GM13977 (cell line): ENCODE measurements at regions not wholly inside any gene's neighbourhood (a gene's known extent, or its start where the extent isn't known, plus 50 kb on each side); places are given as distances from the start of the nearest gene placed in this dataset.

Experiments
- DNase-seq: peaks from one replicate; pipeline ENCODE4 v3.0.0; 2012; ENCODE audit warnings: low spot score
- CTCF ChIP-seq: IDR thresholded peaks from 2 replicates; pipeline ENCODE4 v1.5.1; 2012; ENCODE audit warnings: mild to moderate bottlenecking, control low read depth; ENCODE audit not compliant: insufficient read depth; ENCODE audit errors: extremely low read depth, missing control alignments
- in situ Hi-C: fragments of 300-500 bp; cut with MboI; formaldehyde crosslinking; loops from one replicate; pipeline ENCODE4 v1.12.0; 2022; ENCODE audit warnings: low sequenced_read_pairs, low pct_unique_long_range_greater_than_20kb, mixed read lengths, inconsistent platforms; ENCODE audit not compliant: unreplicated experiment

GRCh38 chr21:35136586-35137219 is 87.6 kb upstream of the RUNX1 start:
- in situ Hi-C loops = no loop called here
- TF ChIP-seq CTCF = no peak
- no peak for DNase-seq

- no peak for DNase-seq
- in situ Hi-C loops = no loop called here
- TF ChIP-seq CTCF = no peak
Measured at GRCh38 chr21:35136106-35136505, 87.0 kb upstream of the RUNX1 start.

- in situ Hi-C loops = no loop called here
- no peak for TF ChIP-seq CTCF
- DNase-seq = no peak
Measured at GRCh38 chr21:35135481-35135880, 86.4 kb upstream of the RUNX1 start.

GRCh38 chr21:35134309-35134708 is 85.2 kb upstream of the RUNX1 start:
- TF ChIP-seq CTCF = no peak
- in situ Hi-C loops = no loop called here
- no peak for DNase-seq

GRCh38 chr21:35128536-35128935 is 79.4 kb upstream of the RUNX1 start:
- in situ Hi-C loops = no loop called here
- no peak for TF ChIP-seq CTCF
- DNase-seq = no peak

GRCh38 chr21:35127851-35128250 is 78.7 kb upstream of the RUNX1 start:
- DNase-seq = no peak
- in situ Hi-C loops = no loop called here
- TF ChIP-seq CTCF = no peak
